ENCODE measurements at regions not wholly inside any gene's neighbourhood (a gene's known extent, or its start where the extent isn't known, plus 50 kb on each side); places are given as distances from the start of the nearest gene placed in this dataset.

DNA sequence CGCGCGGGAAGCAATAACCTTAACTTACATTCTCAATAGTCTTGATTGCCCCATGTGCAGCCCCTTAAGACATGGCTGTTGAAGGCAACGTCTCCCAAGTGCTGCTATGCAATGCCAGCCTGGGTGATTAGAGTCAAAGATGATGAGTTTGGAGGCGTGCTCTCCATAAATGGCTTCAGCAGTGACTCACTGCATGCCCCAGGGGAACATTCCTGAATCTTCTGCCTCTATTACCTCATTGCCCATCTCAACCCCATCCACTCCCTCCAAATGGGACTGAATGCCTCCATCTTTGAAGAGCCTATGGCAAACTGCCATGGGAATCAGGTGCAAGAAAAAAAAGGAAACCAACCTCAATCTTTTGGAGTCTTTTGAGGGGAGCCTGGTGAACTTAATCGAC, 282.8 kb downstream of the SNX10 start:
- WGBS, 2 experiments, result 93 to 94% methylated on average over 6 of the region's 6 CpGs
- Histone ChIP-seq H3K4me3 (ENCODE audit: insufficient read depth, low read depth, low read length) (no peak overlapping the region), H3K27ac (ENCODE audit: insufficient read depth, low read depth, low read length, poor library complexity, severe bottlenecking) (no peak overlapping the region), H3K36me3 (ENCODE audit: control insufficient read depth, insufficient read depth, low read length) (no peaks in the 10 kb centered on the region), H3K27me3 (ENCODE audit: control insufficient read depth, insufficient read depth, low read length, poor library complexity, severe bottlenecking) (no peaks in the 10 kb centered on the region), H3K9me3 (ENCODE audit: control insufficient read depth, low read length) (no peaks in the 10 kb centered on the region), H3K4me1 (ENCODE audit: control insufficient read depth, insufficient read depth, low read length) (no peaks in the 10 kb centered on the region)

DNA sequence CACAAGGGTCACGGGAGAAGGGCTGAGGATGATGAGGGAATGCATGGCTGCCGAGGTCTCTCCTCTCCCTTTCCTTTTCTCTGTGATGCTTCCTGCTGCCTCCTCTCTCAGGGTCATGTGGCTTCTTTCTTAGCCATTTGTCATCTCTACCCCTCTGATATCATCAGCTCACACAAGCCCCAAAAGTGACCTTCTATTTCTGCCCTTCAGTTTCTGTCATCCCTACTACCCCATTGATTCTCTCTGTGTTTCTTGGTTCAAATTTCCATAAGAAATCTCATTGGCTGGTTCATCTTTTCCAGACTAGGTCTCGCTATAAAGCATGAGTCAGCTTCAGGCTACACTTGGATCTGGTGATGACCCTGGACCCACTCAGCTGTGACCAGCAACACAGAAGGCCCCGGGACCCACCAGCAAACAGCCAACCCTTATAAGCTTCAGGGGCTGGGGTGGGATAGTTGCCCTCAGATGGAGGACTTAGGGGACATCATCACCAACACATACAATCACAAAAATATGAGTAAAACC, 284.3 kb downstream of the SKAP2 start:
- WGBS, 2 experiments, result 87 to 92% methylated on average over 4 of the region's 4 CpGs
- no peaks in the 10 kb centered on the region for H3K9me3 ChIP-seq (ENCODE audit: control insufficient read depth, low read length)
- H3K27me3 ChIP-seq (ENCODE audit: control insufficient read depth, insufficient read depth, low read length, poor library complexity, severe bottlenecking), result no peaks in the 10 kb centered on the region

DNA sequence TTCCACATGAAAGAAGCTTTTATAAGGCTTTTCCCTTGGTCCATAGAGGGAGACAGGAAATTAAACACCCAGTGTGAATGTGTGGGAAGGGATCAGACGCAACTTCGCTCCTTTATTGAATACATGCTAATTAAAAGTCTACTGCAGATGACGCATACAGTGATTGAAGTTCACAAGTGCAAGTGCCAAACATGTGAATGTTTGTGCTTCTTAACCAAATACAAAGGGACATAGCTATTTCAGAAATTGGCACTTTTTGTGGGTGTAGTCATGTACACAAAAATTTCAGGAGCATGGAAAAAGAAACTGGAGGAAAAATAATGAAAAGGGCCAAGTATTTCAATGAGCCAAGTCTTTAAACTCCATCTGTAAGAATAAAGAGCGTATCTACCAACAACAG, 283.7 kb downstream of the SKAP2 start:
- Histone ChIP-seq H3K36me3 (ENCODE audit: control insufficient read depth, insufficient read depth, low read length) (no peaks in the 10 kb centered on the region), H3K4me1 (ENCODE audit: control insufficient read depth, insufficient read depth, low read length) (no peaks in the 10 kb centered on the region), H3K4me3 (ENCODE audit: insufficient read depth, low read depth, low read length) (no peak overlapping the region), H3K27ac (ENCODE audit: insufficient read depth, low read depth, low read length, poor library complexity, severe bottlenecking) (no peak overlapping the region), H3K9me3 (ENCODE audit: control insufficient read depth, low read length) (no peaks in the 10 kb centered on the region), H3K27me3 (ENCODE audit: control insufficient read depth, insufficient read depth, low read length, poor library complexity, severe bottlenecking) (no peaks in the 10 kb centered on the region)
- 94 to 97% methylated on average over 4 of the region's 4 CpGs for WGBS, 2 experiments

More for the DNA sequence above, 284.3 kb downstream of the SKAP2 start:
- Histone ChIP-seq H3K4me1 (ENCODE audit: control insufficient read depth, insufficient read depth, low read length) (no peaks in the 10 kb centered on the region), H3K4me3 (ENCODE audit: insufficient read depth, low read depth, low read length) (no peak overlapping the region), H3K36me3 (ENCODE audit: control insufficient read depth, insufficient read depth, low read length) (no peaks in the 10 kb centered on the region), H3K27ac (ENCODE audit: insufficient read depth, low read depth, low read length, poor library complexity, severe bottlenecking) (no peak overlapping the region)

DNA sequence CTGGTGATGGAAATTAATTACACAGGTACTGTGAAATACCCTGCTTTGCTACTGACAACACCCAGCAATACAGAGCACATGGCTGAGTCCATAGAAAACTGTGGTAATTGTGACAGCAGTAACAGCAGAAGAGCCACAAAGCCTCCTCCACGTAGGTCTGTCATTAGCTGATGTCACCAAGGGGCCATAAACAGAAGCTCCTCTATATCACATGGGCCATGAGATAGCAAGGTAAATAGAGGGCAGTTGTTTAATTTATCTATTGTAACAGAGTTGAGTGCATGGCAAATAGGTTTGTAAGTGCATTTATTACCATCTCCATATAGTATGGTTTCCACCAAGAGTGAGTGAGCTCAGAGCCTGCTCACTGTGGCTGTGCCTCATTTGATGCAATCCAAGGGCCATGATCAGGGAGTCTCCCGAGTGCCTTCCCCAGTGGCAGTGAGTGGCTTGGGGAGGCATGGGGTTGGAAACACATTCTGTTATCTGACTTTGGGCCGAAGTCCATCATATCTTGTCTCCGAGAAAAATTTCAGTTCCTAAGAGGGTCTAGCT, 281.2 kb downstream of the SKAP2 start:
- Histone ChIP-seq H3K27me3 (ENCODE audit: control insufficient read depth, insufficient read depth, low read length, poor library complexity, severe bottlenecking) (no peaks in the 10 kb centered on the region), H3K27ac (ENCODE audit: insufficient read depth, low read depth, low read length, poor library complexity, severe bottlenecking) (no peak overlapping the region), H3K4me1 (ENCODE audit: control insufficient read depth, insufficient read depth, low read length) (no peaks in the 10 kb centered on the region), H3K36me3 (ENCODE audit: control insufficient read depth, insufficient read depth, low read length) (no peaks in the 10 kb centered on the region), H3K9me3 (ENCODE audit: control insufficient read depth, low read length) (no peaks in the 10 kb centered on the region), H3K4me3 (ENCODE audit: insufficient read depth, low read depth, low read length) (no peak overlapping the region)
- WGBS, 2 experiments, result 86 to 92% methylated on average over 4 of the region's 4 CpGs

DNA sequence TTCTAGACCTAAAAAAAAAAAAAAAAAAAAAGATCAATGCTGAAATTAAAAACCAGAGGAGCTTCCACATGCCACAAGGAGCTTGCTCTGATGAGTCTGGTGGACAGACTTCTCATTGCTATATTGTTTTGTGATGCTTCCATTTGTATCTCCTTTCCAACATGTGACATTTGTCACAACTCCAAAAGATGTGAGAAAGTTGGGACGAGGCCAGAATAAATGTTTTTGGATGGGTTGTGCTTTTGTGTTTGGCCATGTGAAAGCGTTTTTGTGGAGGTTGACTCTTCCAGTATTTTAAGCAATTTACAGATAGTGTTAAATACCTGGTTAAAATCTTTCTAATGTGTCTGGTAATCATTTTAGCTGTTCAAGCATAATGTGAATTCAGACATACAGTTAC, 280.1 kb downstream of the SKAP2 start:
- no peaks in the 10 kb centered on the region for H3K4me1 ChIP-seq (ENCODE audit: control insufficient read depth, insufficient read depth, low read length)
- H3K27ac ChIP-seq (ENCODE audit: insufficient read depth, low read depth, low read length, poor library complexity, severe bottlenecking), result no peak overlapping the region
- 91 to 100% methylated on average over 2 of the region's 2 CpGs for WGBS, 2 experiments
- H3K9me3 ChIP-seq (ENCODE audit: control insufficient read depth, low read length), result no peaks in the 10 kb centered on the region
- no peak overlapping the region for H3K4me3 ChIP-seq (ENCODE audit: insufficient read depth, low read depth, low read length)
- H3K27me3 ChIP-seq (ENCODE audit: control insufficient read depth, insufficient read depth, low read length, poor library complexity, severe bottlenecking), result no peaks in the 10 kb centered on the region
- no peaks in the 10 kb centered on the region for H3K36me3 ChIP-seq (ENCODE audit: control insufficient read depth, insufficient read depth, low read length)

DNA sequence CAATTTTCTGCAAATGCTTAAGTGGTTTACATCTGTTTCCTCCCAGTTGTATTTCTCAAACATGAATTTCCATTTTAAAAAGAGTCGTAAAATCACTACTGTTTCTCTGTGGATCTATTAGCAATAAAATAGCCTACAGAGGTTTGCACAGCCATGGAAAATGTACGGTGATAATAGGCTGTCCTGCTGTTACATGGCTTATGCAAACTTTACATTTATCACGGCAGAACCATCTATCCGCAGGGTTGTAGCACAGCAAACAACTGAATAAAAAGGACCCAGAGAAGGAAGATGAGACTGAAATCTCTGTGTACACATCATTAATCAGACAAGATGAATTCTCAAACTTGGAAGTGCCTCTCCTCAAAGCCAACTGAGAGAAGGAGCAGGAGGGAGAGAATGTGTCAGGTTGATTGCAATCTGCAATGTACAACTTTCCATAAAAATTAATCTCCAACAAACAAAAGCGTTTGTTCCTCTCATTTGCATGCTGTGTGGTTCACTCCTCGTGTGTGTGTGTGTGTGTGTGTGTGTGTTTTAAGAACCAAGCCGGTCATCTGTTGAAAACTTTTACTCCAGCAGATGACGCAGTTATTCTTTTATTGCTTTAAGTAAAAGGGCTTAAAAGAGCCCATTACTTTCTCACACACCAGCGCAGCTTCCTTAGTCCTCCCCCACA, 279.3 kb downstream of the SKAP2 start:
- Histone ChIP-seq H3K36me3 (ENCODE audit: control insufficient read depth, insufficient read depth, low read length) (no peaks in the 10 kb centered on the region), H3K4me1 (ENCODE audit: control insufficient read depth, insufficient read depth, low read length) (no peaks in the 10 kb centered on the region), H3K9me3 (ENCODE audit: control insufficient read depth, low read length) (no peaks in the 10 kb centered on the region), H3K4me3 (ENCODE audit: insufficient read depth, low read depth, low read length) (no peak overlapping the region), H3K27ac (ENCODE audit: insufficient read depth, low read depth, low read length, poor library complexity, severe bottlenecking) (no peak overlapping the region), H3K27me3 (ENCODE audit: control insufficient read depth, insufficient read depth, low read length, poor library complexity, severe bottlenecking) (no peaks in the 10 kb centered on the region)
- WGBS, 2 experiments, result 89 to 92% methylated on average over 8 to 9 of the region's 9 CpGs

DNA sequence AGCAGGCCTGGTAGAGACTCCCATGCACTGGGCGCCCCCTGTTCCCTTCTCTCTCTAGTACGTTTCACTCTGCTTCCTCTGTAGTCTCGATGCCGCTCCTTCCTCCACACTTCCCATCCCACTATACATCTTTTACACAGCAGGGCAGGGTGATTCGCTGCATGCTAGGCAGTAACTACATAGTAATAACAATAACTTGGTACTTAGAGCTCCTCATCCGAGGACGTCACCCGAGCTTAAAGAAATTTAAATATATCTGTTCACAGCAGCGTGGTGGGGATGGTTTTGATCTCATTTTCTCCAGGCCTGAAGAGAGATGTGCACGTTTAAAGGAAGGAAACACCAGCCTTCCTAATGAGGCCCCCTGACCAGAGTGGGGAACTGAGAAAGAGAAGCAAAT, 276.9 kb downstream of the SKAP2 start:
- Histone ChIP-seq H3K27ac (ENCODE audit: insufficient read depth, low read depth, low read length, poor library complexity, severe bottlenecking) (no peak overlapping the region), H3K36me3 (ENCODE audit: control insufficient read depth, insufficient read depth, low read length) (no peaks in the 10 kb centered on the region), H3K4me1 (ENCODE audit: control insufficient read depth, insufficient read depth, low read length) (no peaks in the 10 kb centered on the region), H3K27me3 (ENCODE audit: control insufficient read depth, insufficient read depth, low read length, poor library complexity, severe bottlenecking) (no peaks in the 10 kb centered on the region), H3K4me3 (ENCODE audit: insufficient read depth, low read depth, low read length) (no peak overlapping the region), H3K9me3 (ENCODE audit: control insufficient read depth, low read length) (no peaks in the 10 kb centered on the region)
- WGBS, 2 experiments, result 77 to 79% methylated on average over 10 of the region's 10 CpGs

DNA sequence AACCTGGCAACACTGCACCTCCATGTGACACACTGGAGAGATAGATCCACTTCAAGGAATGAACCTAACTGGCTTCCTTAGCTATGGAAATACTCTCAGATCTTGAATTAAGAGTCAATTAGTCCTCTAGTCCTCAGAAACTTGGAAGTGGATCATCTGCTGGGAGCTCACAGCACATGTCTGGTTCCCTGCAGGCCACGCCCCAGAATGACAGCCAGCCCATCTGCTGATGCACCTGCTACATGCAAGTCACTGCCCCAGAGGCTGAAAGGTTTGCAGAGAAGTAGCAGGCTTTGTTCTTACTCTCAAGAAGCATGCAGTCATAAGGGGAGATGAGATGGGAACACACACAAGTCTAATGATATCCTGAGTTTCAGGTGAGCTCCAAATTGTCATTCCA, 275.9 kb downstream of the SKAP2 start:
- Histone ChIP-seq H3K4me3 (ENCODE audit: insufficient read depth, low read depth, low read length) (no peak overlapping the region), H3K36me3 (ENCODE audit: control insufficient read depth, insufficient read depth, low read length) (no peaks in the 10 kb centered on the region), H3K9me3 (ENCODE audit: control insufficient read depth, low read length) (no peaks in the 10 kb centered on the region), H3K27me3 (ENCODE audit: control insufficient read depth, insufficient read depth, low read length, poor library complexity, severe bottlenecking) (no peaks in the 10 kb centered on the region), H3K27ac (ENCODE audit: insufficient read depth, low read depth, low read length, poor library complexity, severe bottlenecking) (no peak overlapping the region), H3K4me1 (ENCODE audit: control insufficient read depth, insufficient read depth, low read length) (no peaks in the 10 kb centered on the region)
- 91 to 97% methylated on average over 1 of the region's 1 CpG for WGBS, 2 experiments

DNA sequence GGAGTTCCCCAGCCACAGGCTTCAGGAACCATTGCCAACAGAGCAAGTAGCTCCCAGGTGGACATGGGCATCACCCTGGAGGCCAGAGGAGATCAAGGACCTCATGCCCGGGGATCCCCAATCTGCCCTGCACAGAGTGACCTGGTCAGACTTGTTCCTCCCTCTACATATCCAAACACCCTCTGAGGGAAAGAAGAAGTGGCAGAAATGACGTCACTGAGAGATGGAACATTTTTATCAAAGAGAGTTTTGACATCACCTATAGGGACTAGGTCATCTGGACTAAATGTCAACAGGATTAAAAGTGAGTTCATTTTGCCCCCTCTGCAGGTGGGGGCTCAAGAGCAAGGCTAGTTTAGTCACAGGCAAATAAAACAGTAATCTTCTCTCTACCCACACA, 273.7 kb downstream of the SKAP2 start:
- H3K4me3 ChIP-seq (ENCODE audit: insufficient read depth, low read depth, low read length), result no peak overlapping the region
- H3K9me3 ChIP-seq (ENCODE audit: control insufficient read depth, low read length), result no peaks in the 10 kb centered on the region
- H3K27me3 ChIP-seq (ENCODE audit: control insufficient read depth, insufficient read depth, low read length, poor library complexity, severe bottlenecking), result no peaks in the 10 kb centered on the region
- no peak overlapping the region for H3K27ac ChIP-seq (ENCODE audit: insufficient read depth, low read depth, low read length, poor library complexity, severe bottlenecking)
- no peaks in the 10 kb centered on the region for H3K4me1 ChIP-seq (ENCODE audit: control insufficient read depth, insufficient read depth, low read length)
- WGBS, 2 experiments, result 86 to 94% methylated on average over 2 of the region's 2 CpGs
- H3K36me3 ChIP-seq (ENCODE audit: control insufficient read depth, insufficient read depth, low read length), result no peaks in the 10 kb centered on the region

DNA sequence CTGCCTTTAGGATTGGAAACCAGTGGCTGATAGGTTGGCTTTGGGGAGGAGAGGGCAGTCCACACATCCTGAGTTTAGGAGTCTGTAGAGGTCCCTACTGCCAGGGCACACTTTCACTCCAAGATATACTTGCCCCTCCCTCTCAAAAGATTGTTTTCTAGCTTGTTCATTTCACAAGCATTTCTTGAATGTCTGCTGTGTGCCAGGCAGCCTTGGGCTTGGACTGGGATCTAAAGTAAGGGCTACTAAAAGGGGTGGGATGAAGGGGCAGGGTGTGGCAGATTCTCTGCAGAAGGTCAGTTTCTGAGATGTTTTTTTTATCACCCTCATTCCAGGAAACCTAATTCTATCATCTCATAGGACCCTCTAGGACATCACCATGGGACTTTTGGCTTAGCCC, 272.4 kb downstream of the SKAP2 start:
- H3K27ac ChIP-seq (ENCODE audit: insufficient read depth, low read depth, low read length, poor library complexity, severe bottlenecking), result no peak overlapping the region
- no peak overlapping the region for H3K4me3 ChIP-seq (ENCODE audit: insufficient read depth, low read depth, low read length)
- H3K4me1 ChIP-seq (ENCODE audit: control insufficient read depth, insufficient read depth, low read length), result no peaks in the 10 kb centered on the region
- H3K27me3 ChIP-seq (ENCODE audit: control insufficient read depth, insufficient read depth, low read length, poor library complexity, severe bottlenecking), result no peaks in the 10 kb centered on the region
- H3K9me3 ChIP-seq (ENCODE audit: control insufficient read depth, low read length), result no peaks in the 10 kb centered on the region
- no peaks in the 10 kb centered on the region for H3K36me3 ChIP-seq (ENCODE audit: control insufficient read depth, insufficient read depth, low read length)

Measured in ectodermal cell (in vitro differentiated cells).